ENCODE measurements at regions not wholly inside any gene's neighbourhood (a gene's known extent, or its start where the extent isn't known, plus 50 kb on each side); places are given as distances from the start of the nearest gene placed in this dataset.

DNA sequence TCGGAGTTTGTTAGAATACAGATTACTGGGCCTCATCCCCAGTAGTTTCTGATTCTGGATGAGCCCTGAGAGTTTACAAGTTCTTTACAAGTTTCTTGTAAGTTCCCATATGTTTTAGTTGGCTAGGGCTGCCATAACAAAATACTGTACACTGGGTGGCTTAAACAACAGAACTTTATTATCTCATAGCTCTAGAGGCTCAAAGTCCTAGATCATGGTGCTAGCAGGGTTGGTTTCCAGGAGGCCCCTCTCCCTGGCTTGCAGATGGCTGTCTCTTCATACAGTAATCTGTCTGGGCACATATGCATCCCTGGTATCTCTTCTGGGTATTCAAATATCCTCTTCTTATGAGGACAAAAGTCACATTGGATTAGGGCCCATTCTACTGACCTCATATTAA, 167.2 kb downstream of the KLF5 start:
- no peak for DNase-seq

DNA sequence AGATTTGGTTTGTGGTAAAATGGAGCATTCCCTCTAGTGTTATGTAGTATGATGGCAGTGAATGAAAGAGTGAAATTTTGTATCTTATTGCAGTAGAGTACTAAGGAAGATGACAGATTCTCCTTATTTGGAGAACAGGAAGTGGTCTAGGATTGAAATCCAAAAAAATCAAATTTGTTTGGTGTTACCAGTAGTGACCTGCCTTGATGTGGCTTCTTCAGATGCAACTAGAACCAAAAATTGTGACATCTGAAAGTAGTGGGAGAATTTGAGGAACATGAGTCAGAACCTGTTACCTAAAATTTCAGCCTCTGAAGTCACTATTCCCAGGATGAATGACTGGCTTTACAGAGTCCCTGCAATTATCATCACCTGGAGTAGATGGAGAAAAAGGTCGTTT, 165.9 kb downstream of the KLF5 start:
- no peak for DNase-seq

DNA sequence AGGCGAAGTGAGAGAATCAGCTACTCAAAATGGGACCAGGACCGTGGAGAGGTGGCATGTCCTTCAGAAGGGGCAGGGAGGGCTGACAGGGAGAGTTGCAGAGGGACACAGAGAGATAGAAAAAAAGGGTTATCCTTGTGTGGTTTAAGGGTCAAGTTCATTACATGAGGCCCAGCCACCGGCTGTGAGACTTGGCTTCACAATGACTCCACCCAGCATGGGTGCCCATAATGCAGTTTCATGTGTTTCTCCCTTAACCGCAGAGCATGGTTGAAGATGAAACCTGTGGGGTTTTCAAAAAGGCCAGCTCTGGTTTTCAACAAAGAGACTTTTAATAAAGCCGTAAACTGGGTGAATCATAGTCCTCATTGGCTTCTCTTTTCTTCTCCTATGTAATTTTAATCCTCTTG, 164.6 kb downstream of the KLF5 start:
- no peak for DNase-seq

DNA sequence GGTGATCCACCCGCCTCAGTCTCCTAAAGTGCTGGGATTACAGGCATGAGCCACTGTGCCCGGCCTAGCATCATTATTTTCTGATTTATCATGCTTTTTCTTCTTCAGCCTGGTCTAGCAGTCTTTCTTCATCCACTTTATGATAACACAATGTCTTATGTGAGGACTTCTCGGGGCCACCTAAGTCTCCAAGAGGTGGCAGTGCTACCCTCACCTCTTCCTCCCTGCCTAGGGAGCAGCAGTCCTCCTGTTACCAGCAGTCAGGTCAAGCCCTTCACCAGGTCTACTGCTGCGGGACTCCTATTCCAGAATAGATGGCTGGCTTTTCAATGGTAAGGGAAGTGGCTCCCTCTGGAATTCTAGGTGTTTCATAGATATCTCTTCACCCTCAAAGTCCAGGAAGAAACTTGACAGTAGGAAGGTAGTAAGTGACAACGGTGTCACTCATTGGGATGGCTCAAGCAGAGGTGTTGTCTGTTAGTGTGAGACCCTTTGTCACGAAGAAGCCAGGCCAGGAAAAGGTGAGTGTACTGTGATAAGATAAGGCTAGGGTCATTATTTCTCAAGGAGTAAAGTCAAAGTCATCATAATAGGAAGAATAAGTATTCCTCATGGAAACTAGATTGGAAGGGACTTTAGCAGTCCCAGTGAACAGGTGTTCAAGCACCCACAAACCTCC, 164.0 kb downstream of the KLF5 start:
- DNase-seq, result no peak

DNA sequence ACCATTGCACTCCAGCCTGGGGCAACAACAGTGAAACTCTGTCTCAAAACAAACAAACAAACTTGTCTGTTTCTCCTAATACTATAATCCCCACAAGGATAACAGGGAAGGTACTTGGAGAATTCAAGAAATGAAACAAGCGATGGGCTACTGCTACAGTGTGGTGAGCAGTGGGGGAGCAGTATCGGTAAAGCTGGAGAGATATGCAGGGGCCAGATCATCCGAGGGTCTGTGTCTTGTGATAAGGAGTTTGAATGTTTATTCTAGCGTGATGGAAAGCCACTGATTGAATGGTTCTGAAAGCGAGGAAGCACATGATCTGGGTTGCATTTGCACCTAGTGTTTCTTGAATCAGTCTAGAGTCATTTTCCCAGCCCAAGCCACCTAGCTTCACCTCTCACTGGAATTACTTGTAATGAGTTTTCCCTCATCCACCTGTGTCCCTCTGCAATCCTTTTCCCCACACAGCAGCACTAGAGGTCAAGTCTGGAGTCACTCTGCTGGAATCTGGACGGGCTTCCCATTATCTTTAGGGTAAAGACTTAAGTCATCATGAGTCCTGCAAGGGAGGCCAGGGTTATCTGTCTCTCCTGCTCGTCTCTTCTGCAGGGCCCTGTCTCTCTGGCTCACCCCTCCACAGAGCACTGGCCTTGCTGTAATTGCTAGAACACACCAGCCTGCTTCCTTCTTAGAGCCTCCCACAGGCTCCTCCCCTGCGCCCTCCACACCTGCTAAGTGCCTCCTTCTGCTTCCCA, 162.3 kb downstream of the KLF5 start:
- DNase-seq, result no peak

DNA sequence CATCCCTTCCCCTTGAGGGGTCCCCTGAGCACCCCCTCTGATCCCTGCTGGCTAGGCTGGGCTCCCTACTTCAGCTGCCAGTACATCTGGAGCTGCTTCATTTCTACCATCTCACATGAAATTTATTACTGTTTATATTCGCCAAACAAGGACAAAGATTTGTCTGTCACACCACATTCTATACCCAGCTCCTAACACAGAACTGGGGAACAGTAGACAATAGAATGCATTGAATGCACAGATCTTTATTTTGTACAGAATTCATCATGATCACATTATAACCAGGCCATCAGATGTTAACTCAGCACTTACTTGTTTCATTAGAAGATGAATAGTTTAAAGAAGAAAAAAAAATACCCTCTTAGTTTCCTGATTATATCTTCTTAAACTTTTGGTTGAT, 159.4 kb downstream of the KLF5 start:
- DNase-seq, result no peak

DNA sequence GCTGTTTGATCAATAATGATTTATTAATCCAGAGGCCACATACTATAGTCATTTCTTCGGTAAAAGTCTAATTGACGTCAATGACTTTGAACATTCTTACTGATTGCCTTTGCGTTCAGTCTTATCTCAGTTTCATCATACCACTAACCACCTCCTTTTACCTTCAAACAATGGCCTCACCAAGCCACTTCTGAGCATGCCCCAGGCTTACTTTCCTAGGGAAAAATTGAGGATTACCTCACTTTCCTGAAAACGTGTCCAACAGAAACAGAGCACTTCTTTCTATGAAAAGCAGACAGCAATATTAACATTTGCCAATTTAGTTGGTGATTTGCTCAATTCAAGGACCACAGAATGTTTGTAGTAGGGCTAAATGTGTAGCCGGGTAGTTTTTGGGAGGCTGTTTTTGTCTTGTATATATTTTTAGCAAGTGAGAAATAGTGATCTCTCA, 157.6 kb downstream of the KLF5 start:
- DNase-seq, result no peak

DNA sequence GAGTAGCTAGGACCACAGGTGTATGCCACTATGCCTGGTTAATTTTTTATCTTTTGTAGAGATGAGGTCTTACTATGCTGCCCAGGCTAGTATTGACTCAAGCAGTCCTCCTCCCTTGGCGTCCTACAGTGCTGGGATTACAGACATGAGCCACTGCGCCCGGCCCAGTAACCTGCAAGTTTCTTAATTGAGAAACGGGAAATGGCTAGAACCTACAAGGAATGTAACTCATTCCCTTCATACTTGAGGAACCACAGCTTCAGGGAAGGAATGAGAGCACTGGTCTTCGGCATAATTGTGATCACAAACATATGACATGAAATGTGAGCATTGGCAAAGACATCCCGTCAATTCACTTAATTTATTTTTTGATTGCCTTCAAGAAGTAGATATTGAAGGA, 157.0 kb downstream of the KLF5 start:
- DNase-seq, result no peak

DNA sequence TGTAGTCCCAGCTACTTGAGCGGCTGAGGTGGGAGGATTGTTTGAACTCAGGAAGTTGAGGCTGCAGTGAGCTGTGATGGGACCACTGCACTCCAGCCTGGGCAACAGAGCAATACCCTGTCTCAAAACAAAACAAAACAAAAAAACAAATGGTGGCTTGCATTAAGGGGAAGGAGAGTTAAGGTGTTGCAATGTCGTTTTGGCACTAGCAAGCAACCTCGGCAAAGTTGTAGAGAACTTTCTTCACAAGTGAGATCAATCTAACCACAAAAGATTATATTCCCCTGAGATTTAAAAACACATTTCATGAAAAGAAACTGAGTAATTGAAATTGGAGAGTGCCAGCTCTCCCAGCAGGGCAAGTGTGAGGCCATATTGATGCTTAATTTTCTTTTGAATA, 153.7 kb downstream of the KLF5 start:
- no peak for DNase-seq

DNA sequence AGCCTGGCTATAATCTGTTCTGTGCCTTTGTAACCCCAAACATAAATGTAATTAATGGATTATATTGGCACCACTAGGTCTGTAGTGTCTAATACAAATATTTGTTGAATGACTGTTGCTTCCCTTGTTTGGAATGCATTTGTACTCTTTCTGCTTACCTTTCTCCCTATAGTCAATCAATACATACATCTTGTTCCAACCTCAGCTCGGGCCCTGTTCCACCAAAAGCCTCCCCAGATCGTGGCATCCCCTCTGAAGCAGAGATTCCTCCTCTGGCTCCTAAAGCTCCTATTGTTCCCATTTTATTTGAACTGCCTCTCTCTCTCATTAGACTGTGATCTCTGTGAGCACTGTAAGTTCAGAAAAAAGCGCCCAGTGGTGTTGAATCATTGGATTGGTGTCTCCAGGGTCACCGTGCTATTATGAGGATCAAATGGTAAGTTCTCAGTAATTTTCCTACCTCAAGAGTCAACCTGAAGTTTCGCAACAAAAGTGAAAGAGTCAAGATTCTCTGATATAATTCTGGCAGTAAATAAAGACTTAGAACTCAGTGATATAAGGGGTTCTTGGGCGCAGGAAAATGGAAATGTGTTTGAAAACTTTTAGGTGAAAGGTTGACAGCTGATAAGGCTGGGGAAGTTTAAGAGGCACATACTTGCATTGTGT, 151.5 kb downstream of the KLF5 start:
- DNase-seq, result no peak

DNA sequence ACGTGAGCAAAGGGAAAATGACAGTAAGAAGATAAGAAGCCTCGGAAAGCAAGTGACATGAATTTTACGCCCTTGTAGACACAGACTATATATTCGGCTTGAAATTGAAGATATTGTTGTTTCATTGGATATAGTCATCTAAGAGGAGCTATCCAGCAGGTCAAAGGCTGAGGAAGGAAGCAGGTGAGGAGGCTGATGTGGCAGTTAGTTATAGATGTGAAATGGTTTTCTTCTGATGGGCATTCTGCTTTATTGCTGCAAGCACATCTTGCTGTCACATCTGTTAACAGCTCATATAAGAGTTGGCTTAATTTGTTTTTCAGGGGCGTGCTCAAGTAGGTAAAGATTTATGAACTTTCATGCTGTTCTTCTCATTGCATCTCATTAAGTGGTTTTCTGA, 146.1 kb downstream of the KLF5 start:
- DNase-seq, result no peak

DNA sequence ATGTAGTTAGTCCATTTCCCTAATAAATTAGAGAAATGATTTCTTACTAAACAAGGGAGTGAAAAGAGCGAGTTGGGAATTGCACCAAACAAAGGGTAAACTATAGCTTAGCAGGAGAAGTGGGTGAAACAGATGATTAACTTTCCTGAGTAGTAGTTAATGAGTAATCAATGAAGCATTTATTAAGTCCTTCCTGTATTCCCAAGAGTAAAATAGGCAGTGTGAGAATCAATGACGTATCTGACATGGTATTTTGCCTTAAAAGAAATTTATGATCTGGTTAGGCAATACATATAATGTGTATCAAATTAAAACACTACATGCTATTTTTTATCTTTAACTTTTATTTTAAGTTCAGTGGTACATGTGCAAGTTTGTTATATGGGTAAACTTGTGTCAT, 142.8 kb downstream of the KLF5 start:
- no peak for DNase-seq

DNA sequence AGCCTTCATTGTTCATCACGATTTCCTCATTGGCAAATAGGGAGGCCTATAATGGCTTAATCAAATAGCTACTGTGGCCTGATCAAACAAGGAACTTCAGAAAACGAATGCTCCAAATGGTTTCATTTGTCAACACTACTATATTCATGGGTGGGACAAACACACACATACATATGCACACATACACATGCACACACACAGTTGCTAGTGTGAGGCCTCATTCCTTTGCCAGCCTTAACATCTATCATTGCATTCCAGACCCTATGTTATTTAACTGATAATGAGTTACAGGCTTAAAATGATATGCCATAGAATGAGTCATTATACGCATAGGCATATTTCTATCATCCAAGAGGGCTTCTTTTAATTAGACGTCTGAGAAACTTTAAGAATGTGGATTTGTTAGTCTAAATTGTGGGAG, 140.2 kb downstream of the KLF5 start:
- DNase-seq, result no peak

DNA sequence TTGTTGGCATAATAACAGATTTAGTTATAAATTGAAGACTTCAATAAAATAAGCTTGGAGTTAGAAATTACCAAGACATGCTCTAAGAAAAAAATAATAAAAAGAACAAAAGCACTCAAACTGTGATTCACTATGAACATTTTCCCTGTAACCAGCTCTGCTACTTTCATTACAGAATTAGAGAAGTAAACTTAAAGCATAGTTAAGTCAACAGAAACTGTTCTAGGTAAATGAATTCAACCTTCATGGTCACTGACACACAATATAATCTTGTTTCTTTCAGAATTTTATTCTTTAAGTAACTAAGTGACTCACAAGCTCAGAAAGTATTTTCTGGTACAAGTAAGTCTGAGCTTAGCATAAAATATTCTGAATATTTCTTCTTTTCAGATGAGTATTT, 136.3 kb downstream of the KLF5 start:
- no peak for DNase-seq

DNA sequence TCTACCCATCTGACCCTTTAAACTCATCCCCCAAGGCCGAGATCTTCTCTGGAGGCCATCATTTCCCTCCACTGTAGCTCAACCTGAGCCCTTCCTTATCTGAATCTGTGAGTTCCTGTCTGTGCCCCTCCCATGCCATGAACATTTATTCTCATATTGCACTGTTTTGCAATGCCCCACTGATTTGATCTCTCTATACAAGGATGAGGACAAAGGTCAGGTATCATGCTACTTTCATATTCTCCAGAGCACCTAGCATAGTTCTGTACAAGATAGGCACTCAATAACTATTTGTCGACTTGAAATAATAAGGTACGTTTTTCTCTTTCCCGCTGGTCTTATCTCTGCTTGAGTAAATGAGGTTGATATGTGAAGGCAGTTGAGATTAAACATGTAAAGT, 135.5 kb downstream of the KLF5 start:
- DNase-seq, result no peak

DNA sequence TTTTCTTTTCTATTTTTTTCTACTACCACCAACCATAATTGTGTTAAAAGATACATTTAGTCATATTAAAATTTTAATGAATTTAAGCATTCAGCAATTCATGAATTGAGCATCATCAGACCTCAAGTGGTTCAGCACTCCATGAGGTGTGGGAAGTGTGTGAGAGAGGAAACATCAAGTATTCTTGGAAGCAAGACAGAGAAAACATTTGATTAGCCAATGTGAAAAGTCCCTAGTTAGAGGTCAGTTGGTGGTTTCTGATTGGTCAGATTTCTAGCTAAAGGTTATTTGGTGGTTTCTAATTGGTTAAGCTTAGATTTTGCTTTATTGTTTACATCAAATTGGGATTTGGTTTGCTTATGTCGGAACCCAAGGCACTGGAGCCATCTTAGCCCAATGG, 134.7 kb downstream of the KLF5 start:
- DNase-seq, result no peak

DNA sequence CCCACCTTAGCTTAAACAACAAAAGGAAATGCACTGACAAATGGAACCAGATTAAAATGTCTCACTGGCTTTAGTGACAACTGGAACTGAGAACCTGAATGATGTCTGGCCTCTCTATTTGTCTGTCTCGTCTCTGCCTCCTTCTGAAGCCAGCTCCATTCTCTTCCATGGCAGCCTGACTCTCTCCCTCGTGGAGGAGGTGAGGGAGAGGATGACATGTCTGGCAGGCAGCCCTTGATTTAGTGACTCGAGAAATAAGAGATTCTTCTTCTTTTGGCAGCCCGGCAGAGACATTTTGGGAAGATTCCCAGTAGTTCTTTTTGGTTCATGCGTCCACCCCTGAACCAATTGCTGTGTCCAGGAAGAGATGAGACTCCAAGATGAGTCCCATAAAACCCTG, 131.7 kb downstream of the KLF5 start:
- DNase-seq, result no peak

DNA sequence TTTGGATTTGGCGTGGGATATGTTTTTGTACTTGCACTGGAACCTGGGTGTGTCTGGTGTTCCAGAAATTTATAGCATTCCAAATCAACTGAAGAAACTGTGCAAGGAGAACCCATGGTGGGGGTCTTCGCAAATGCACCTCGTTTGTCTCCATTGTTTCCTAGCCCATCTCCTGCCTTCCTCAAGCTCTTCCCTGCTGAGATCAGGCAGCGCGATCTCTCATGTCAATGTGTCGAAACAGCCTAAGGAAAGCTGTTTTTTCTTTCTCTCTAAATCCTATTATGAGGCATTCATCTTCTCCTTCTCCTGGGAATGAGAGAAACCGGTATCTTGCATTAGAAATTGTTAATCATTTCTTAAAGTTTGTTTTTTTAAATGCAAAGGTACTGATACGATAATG, 131.0 kb downstream of the KLF5 start:
- DNase-seq, result no peak

DNA sequence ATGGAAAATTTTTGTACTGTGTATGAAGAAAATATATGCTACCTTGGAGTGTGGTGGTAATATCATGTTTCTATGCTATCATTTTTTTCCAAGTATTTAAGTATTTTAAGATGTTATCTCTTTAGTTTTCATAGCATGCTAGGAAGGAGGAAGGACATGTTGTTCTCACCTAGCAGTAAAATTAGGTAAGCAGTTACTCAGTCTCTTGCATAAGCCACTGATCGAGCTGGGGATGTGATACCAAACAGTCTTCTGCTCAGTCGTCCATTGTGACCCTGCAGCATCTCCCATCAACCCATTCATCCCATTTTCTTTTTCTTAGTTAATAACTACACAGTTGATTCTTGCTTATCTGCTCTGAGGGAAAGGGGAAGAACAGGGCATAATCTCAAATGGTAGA, 130.6 kb downstream of the KLF5 start:
- DNase-seq, result no peak

DNA sequence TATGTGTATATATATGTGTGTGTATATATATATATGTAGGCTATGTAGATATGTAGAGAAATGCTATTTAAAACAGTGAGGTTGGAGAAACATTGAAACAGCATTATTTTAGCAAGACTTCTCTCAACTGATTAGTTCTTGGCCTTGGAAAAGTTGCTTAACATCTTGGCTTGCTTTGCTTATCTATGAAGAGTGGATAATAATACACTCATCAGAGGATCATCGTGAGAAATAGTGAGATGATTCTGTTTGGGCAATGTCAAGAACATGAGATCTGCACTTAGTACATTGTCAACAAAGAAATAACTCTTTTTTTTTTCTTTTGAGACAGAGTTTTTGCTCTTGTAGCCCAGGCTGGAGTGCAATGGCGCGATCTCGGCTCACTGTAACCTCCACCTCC, 128.3 kb downstream of the KLF5 start:
- DNase-seq, result no peak

DNA sequence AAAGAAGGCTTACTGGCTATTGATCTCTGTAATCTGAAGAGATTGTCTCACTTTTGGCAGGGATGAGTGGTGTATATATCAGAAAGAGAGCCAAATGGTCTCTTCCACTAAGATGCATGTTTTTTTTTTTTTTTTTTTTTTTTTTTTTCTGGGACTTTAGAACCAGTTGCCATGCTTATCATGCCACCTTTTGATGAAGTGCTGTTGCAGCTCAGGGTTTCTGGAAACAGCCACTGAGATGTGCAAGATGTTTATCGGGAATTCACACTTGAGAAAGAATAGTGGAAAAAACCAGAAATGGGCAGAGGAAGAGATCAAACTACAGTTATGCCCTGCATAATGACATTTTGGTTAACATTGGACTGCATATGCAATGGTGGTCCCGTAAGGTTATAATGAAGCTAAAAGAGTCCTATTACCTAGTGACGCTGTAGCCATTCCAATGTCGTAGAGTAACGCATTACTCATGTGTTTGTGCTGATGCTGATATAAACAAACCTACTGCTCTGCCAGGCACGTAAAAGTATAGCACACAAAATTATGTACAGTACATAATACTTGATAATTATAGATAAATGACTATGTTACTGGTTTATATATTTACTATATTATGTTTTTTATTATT, 121.0 kb downstream of the KLF5 start:
- no peak for DNase-seq

DNA sequence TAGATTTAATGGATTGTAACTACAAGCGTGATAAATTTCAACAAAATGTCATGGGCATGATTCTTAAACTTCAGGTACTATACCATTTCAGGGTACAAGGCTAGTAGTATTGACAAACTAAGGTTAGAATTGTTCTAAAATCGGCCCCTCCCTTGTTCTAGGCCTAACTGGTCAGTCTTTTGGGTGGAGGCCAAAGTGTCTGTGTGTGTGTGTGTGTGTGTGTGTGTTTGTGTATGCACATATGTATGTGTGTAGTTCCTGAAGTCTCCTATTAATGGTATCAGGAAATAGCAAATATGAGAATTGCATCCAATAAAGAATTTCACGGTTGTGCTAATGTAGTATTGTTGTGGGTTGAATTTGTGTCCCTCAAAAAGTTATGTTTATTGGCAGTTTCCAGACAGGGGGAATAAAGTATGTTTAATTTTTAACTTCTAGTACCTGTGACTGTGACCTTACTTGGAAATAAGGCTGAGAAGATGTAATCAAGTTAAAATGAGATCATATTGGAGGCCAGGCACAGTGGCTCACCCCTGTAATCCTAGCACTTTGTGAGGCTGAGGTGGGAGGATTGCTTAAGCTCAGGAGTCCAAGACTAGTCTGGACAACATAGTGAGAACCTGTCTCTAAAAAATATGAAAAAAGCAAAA, 119.2 kb downstream of the KLF5 start:
- DNase-seq, result no peak

DNA sequence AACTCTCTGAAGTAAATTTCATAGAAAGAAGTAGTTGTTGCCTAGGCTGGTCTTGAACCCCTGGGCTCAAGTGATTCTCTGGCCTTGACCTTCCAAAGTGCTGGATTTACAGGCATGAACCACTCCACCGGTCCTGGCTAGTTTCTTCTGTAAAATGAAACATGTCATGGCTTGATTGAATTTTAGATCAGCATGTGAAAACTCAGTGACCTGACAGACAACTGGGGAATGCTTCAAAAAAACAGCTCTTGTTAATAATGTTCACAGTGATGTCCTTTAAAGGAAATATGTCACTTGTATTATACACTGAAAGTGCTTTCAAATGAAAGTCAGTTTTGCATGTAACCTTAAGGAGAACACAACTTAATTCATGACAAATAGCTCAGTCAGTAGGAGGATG, 118.2 kb downstream of the KLF5 start:
- DNase-seq, result no peak
